Activated T-cell treated with anti-CD3 and anti-CD28 coated beads for 24 hours (primary cell): ENCODE measurements at regions not wholly inside any gene's neighbourhood (a gene's known extent, or its start where the extent isn't known, plus 50 kb on each side); places are given as distances from the start of the nearest gene placed in this dataset.

Source experiments
- DNase-seq: peaks from one replicate; pipeline ENCODE4 v3.0.0-alpha.2; 2020; ENCODE audit warnings: low read depth

- no peak for DNase-seq
Measured at GRCh38 chr16:85360323-85361277, 248.3 kb upstream of the CIBAR2 start.

DNA sequence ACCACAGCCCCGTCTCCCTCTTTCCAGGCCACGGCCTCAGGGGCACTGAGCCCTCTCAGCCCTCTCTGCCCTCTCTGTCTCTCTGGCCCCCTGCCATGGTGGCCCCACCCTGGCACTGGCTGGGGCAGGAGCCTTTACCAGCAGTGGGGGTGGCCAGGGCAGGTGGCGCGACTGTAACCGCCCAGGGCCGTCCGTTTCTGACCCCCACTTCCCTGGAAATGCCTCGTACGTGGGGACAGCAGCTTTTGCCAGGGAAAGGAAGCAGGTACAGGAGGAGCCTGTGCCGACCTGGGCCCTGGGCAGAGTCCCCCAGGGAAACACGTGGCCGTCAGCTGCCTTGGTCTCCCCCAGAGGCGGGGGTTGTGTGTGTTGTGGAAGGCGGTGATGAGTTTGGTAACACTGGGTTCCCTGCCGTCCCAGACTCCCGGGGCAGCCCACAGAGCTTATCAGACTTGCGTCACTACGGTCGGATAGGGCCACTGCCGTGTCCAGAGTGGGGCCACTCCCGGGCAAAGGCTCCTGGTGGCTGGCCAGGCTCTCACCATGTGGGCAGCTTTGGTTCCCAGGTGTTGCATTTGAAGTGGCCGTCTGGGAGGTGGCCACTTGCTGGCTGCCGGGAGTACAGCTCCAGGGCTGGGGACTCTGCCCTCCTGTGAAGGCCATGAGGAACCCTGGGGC is 249.3 kb upstream of the CIBAR2 start:
- DNase-seq = no peak

DNA sequence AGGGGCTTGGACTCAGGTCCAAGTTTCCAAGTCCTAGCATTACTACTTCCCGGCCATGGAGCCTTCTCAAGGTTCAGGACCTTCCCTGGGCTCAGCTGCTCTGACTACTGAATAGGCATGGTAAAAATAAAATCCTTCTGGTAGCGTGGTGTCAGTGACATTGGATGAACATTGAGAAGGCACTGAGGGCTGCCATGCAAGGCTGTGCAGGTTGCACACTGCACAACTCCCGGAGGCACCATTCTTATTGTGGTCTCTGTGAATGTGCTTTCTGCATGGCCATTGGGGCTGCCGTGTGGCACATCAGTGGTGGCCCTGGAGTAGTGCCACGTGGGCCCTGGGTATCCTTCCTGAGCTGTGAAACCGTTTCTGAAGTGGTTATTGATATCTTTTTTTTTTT is 250.2 kb upstream of the CIBAR2 start:
- no peak for DNase-seq

DNA sequence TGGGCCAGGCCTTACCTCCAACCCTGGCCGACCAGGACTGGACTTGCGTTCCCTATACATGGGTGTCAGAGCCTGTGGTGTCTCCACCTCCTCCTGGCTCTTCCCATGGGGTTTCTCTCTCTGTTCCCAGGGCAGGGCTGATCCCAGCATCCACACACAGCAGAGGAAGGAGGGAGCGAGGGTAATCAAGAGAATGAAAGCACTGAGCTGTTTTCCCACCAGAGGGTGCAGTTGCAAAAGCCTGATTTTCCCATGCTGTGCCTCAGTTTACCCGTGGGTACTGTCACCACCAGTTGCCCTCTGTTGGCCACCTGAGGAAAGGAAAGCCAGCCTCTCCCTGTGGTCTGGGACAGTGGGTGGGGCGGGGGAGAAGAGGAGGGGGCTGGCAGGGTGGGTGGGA is 249.7 kb upstream of the GSE1 start:
- no peak for DNase-seq

GRCh38 chr16:85363881-85364280 is 249.2 kb upstream of the GSE1 start:
- no peak for DNase-seq

DNA sequence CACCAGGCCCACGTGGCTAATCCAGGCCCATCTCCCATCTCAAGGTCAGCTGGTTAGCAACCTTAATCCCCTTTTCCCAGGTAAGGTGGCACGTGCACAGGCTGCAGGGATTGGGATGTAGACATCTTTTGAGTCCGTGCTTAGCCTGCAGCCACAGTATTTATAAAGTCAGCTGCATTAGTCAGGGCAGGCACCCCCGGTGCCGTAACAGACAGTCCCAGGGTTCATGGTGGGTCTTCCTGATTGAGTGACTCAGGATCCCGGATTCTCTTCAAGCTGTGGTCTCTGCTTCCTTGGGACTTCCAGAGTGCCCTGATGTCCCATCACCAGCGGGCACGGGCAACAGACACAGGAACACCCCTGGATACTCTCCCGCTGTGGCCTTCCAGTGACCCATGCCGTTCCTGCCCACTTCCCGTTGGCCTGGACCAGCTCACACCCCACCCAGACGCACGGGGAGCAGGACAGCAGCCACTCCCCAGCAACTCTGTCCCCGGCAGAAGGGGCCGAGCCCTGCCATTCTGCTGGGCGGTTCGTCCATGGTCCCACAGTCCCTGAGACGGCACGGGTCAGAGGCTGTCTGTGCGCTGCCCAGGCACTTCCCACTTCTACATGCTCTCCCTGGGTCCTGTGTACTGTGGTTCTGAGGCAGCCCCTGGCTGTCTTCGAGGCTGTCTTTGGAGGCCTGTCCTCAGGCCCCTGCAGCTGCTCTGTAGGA is 248.6 kb upstream of the GSE1 start:
- DNase-seq = no peak

GRCh38 chr16:85365120-85365519 is 248.0 kb upstream of the GSE1 start:
- DNase-seq = no peak

- no peak for DNase-seq
Measured at GRCh38 chr16:85366031-85366763, 246.9 kb upstream of the GSE1 start.

- DNase-seq = no peak
Measured at GRCh38 chr16:85367485-85367884, 245.6 kb upstream of the GSE1 start.

DNA sequence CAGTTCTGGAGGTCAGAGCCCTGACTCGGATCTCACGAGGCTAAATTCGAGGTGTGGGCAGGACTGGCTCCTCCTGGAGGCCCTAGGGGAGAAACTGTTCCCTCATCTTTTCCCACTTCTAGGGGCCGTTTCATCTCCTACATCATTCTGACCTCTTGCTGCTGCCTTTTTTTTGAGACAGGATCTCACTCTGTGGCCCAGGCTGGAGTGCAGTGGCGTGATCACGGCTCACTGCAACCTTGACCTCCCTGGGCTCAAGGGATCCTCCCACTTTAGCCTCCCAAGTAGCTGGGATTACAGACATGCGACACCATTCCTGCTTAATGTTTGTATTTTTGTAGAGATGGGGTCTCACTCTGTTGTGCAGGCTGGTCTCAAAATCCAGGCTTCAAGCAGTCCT is 244.1 kb upstream of the GSE1 start:
- DNase-seq = no peak

DNA sequence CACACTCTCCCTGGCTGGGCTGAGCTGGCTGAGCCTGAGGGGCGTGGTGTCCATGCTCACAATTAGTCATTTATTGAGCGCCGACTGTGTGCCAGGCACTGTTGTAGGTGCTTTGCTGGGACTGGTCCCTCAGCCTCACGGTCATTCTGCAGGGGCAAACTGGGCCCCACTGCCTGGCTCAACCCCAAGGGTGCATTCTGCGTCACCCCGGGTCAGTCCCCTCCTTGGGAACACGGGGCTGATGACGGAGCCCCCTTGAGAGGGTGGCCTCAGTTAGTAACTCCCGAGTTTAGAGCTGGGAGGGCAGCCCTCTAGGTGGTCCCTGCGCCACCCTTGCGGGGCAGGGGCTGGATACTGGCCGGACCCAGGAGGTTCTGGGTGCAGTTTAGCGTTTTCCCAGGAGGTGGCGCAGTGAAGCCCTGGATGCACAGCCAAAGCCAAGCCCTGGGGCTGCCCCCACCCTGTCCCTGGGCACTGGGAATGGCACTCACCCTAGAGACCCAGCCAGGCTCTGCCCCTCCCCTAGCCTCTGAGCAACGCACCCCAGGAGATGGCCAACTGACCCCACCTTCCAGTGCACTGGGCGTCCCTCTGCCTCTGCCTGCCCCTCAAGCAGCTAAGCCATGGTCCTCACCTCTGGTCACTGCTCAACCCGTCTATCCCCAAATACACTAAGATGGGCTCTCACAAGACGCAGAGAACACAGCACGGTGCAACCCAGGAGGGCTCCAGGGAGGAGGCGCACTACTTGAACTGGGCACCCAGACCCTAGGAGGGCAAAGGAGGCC is 243.2 kb upstream of the GSE1 start:
- DNase-seq = peak; percentile 15

DNA sequence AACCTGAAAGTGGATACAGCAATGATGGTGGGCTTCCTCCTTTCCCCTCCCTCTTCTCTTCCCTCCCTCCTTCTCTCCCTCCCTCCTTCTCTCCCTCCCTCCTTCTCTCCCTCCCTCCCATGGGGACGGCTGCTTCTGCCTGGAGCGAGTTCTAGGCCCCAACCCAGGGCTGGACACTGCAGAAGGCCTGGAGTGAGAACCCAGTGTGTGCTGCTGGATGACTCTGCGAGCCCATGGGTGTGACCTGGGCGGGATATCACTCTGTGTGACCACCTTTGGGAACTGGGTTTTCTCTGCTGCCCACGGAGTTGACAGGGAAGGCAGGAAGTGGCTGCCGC is 242.6 kb upstream of the GSE1 start:
- no peak for DNase-seq

DNA sequence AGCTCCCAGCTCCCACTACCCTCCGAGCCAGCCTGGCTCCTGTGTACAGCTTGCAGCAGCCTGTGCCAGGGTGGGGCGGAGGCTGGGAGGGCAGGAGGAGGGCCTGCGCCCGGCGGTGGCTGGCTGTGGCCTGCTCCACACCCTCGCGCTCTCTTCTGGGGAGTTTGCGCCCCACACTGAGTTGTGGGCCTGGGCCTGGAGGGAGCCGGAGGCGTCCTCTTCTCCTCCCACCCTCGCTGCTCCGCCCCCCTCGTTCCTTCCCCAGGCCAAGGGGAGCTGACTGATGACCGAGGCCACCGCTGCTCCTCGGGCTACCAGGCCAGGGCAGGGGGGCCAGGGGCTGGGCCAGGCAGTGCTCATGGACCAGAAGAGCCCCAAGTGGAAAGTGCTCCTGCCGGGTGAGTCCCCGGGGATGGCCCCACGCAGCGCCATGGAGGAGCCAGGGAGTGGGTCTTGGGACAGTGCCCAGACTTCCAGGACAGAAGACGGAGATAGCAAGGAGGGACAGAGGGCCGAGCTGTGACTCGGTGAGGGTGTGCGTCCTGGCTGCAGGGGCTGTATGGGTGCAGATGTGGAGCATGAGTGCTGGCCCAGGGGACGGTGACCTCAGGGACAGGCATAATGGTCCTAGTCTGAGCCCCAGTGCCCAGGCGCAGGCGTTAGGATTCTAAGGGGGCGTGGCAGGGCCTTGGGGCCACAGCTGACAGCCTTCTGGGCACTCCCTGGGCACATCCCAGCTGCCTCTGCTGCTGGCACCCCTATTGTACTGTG is 242.1 kb upstream of the GSE1 start:
- no peak for DNase-seq

GRCh38 chr16:85371948-85372347 is 241.2 kb upstream of the GSE1 start:
- no peak for DNase-seq

DNA sequence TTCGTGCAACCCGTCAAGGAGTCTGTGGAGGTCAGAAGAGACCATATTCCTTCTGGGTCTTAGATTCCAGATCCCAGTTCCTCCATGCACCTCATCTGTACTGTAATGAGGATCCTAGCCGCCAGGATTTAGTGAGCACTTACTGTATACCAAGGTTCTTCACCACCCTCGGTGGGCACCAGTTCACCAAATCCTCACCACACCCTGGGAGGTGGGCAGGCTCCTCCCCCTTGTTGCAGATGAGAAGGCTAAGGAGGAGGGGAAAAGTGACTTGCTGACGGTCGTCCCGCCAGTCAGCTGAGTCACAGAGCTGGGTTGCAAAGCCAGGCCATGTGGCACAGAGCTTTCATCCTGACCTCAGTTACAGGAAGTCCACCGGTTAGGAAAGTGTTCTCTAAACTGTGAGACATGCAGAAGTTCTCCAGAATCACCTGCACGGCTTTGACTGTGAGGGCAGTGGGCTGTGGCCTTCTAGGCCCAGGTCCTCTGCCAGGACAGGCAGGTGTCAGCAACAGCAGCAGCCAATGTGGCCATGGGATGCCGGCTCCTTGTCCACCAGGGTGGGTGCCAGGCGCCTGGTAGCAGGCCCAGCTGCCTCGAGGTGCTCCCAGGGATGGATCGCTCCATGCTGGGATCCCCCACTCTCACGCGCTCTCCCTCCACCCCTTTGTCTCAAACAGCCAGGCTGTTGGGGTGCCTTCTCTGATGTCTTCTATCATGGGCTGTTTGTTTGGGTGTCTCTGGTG is 240.3 kb upstream of the GSE1 start:
- peak; percentile 20 for DNase-seq

- DNase-seq = no peak
Measured at GRCh38 chr16:85373741-85374570, 239.2 kb upstream of the GSE1 start.

GRCh38 chr16:85374571-85374872 is 238.6 kb upstream of the GSE1 start:
- no peak for DNase-seq

- DNase-seq = no peak
Measured at GRCh38 chr16:85375282-85375681, 237.8 kb upstream of the GSE1 start.
